HCT116 (cell line): ENCODE measurements at regions not wholly inside any gene's neighbourhood (a gene's known extent, or its start where the extent isn't known, plus 50 kb on each side); places are given as distances from the start of the nearest gene placed in this dataset.

Source experiments
- POLR2A ChIP-seq: IDR thresholded peaks from 2 replicates; pipeline ENCODE4 v1.7.0; 2011; ENCODE audit warnings: borderline replicate concordance; ENCODE audit not compliant: insufficient read depth, insufficient read length; ENCODE audit errors: extremely low read depth
- POLR2AphosphoS5 ChIP-seq: IDR thresholded peaks from 2 replicates; pipeline ENCODE4 v1.6.1; 2011; ENCODE audit warnings: mild to moderate bottlenecking, low read depth, low read length, moderate library complexity
- SIN3A ChIP-seq: IDR thresholded peaks from 2 replicates; pipeline ENCODE4 v1.6.1; 2012; ENCODE audit warnings: low read depth
- ZBTB33 ChIP-seq: IDR thresholded peaks from 2 replicates; pipeline ENCODE4 v1.6.1; 2011; ENCODE audit warnings: mild to moderate bottlenecking, low read length, moderate library complexity; ENCODE audit not compliant: insufficient replicate concordance; ENCODE audit errors: extremely low read depth
- TF ChIP-seq, protein P1 (sequence below), 3 experiments: fragments of 200-600 bp in 1 of 3; sonication (generic) in 1 of 3; IDR thresholded peaks in 2 of 3; conservative IDR thresholded peaks in 1 of 3; 2 replicates each; pipeline ENCODE4 v1.5.1; 2012 to 2017; ENCODE audit warnings: low read depth in 2 of 3, low read length in 2 of 3, antibody characterized with exemption in 1 of 3, borderline replicate concordance in 1 of 3, control low read depth in 1 of 3, mild to moderate bottlenecking in 1 of 3, mixed read lengths in 1 of 3, mixed run types in 1 of 3, moderate library complexity in 1 of 3; ENCODE audit not compliant: insufficient read depth in 1 of 3
- TF ChIP-seq, protein P2 (sequence below): IDR thresholded peaks from 2 replicates; pipeline ENCODE4 v1.6.1; 2012

DNA sequence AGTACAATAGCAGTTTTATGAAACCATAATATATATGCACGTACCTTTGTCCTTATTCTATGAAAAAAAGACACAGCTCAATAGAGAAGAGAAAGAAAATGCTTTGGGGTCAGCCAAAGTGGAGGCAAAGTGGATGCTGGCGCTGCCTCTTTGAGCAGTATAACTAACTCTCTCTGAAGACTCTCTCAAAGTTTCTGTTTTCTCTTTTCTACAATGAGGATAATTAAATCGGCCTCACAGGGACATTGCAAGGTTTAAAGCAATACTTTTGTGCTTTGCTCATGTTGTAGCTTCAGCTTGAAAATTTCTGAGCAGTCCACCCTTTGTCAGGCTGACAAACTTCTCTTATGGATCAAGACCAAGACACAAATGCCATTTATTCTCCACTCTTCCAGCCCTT lies 455.1 kb upstream of the MPDZ start:
- TF ChIP-seq ZBTB33: no peak
- TF ChIP-seq, protein P1, sequence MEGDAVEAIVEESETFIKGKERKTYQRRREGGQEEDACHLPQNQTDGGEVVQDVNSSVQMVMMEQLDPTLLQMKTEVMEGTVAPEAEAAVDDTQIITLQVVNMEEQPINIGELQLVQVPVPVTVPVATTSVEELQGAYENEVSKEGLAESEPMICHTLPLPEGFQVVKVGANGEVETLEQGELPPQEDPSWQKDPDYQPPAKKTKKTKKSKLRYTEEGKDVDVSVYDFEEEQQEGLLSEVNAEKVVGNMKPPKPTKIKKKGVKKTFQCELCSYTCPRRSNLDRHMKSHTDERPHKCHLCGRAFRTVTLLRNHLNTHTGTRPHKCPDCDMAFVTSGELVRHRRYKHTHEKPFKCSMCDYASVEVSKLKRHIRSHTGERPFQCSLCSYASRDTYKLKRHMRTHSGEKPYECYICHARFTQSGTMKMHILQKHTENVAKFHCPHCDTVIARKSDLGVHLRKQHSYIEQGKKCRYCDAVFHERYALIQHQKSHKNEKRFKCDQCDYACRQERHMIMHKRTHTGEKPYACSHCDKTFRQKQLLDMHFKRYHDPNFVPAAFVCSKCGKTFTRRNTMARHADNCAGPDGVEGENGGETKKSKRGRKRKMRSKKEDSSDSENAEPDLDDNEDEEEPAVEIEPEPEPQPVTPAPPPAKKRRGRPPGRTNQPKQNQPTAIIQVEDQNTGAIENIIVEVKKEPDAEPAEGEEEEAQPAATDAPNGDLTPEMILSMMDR (IDR thresholded peaks at IDR 0.05 in 2 of 3, conservative IDR thresholded peaks at IDR 0.05 in 1 of 3; ENCODE audit: borderline replicate concordance in 1 of 3, insufficient read depth in 1 of 3, low read depth in 2 of 3, low read length in 2 of 3): no peak
- TF ChIP-seq, protein P2, sequence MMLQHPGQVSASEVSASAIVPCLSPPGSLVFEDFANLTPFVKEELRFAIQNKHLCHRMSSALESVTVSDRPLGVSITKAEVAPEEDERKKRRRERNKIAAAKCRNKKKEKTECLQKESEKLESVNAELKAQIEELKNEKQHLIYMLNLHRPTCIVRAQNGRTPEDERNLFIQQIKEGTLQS: no peak
- no peak for TF ChIP-seq POLR2AphosphoS5
- no peak for TF ChIP-seq SIN3A
- no peak for TF ChIP-seq POLR2A
